Neural cell (in vitro differentiated cells): ENCODE measurements at regions not wholly inside any gene's neighbourhood (a gene's known extent, or its start where the extent isn't known, plus 50 kb on each side); places are given as distances from the start of the nearest gene placed in this dataset.
"Not testable (repeated sequence)": the region's sequence is repeated elsewhere in the genome, so short reads cannot be mapped to it uniquely, and the experiment has no call there.

Experiments used
- H2AFZ ChIP-seq: fragments of 200-600, 300-800 bp; sonication (generic), shearing (Covaris generic); 2 replicates; pipeline ENCODE4 v1.6.0; 2014; ENCODE audit warnings: low read depth, mild to moderate bottlenecking, antibody characterized with exemption, low read length, moderate library complexity
- H3F3A ChIP-seq: fragments of 200-600 bp; shearing (Covaris generic); 2 replicates; pipeline ENCODE4 v1.6.1; 2016; ENCODE audit warnings: mild to moderate bottlenecking, moderate library complexity, mixed read lengths, antibody characterized with exemption, low read length; ENCODE audit not compliant: insufficient read depth, poor library complexity, severe bottlenecking
- H3K27ac ChIP-seq: fragments of 200-600, 300-800 bp; sonication (generic), shearing (Covaris generic); 2 replicates; pipeline ENCODE4 v1.5.1; 2014; ENCODE audit warnings: mild to moderate bottlenecking, low read length, moderate library complexity
- H3K27me3 ChIP-seq: fragments of 300-800, 200-600 bp; sonication (generic), shearing (Covaris generic); 2 replicates; pipeline ENCODE4 v1.6.0; 2014; ENCODE audit warnings: mild to moderate bottlenecking, low read depth, low read length, moderate library complexity; ENCODE audit not compliant: insufficient read depth
- H3K36me3 ChIP-seq: fragments of 300-800, 200-600 bp; sonication (generic), shearing (Covaris generic); 2 replicates; pipeline ENCODE4 v1.5.1; 2014; ENCODE audit warnings: mild to moderate bottlenecking, antibody characterized with exemption, low read length, moderate library complexity; ENCODE audit not compliant: insufficient read depth
- H3K4me2 ChIP-seq: fragments of 300-800, 200-600 bp; sonication (generic), shearing (Covaris generic); 2 replicates; pipeline ENCODE4 v1.6.0; 2014; ENCODE audit warnings: mild to moderate bottlenecking, low read length
- H3K4me3 ChIP-seq: fragments of 300-800, 200-600 bp; sonication (generic), shearing (Covaris generic); 2 replicates; pipeline ENCODE4 v1.5.1; 2014; ENCODE audit warnings: mild to moderate bottlenecking, low read length, moderate library complexity
- H3K79me2 ChIP-seq: fragments of 200-600 bp; shearing (Covaris generic); replicated peaks from 2 replicates; pipeline ENCODE4 v1.6.0; 2014; ENCODE audit warnings: mild to moderate bottlenecking, low read length, moderate library complexity; ENCODE audit not compliant: insufficient read depth
- H3K9ac ChIP-seq: fragments of 300-800, 200-600 bp; sonication (generic), shearing (Covaris generic); 2 replicates; pipeline ENCODE4 v1.6.1; 2016; ENCODE audit warnings: mild to moderate bottlenecking, low read length, mixed read lengths
- H3K9me2 ChIP-seq: fragments of 200-600 bp; shearing (Covaris generic); 2 replicates; pipeline ENCODE4 v1.6.1; 2016; ENCODE audit warnings: mild to moderate bottlenecking, low read length, mixed read lengths; ENCODE audit not compliant: insufficient read depth
- H3K9me3 ChIP-seq: fragments of 200-600, 300-800 bp; sonication (generic), shearing (Covaris generic); 2 replicates; pipeline ENCODE4 v1.6.1; 2016; ENCODE audit warnings: mild to moderate bottlenecking, mixed run types, low read length, moderate library complexity, mixed read lengths
- H4K20me1 ChIP-seq: fragments of 200-600 bp; shearing (Covaris generic); 2 replicates; pipeline ENCODE4 v1.6.1; 2016; ENCODE audit warnings: mild to moderate bottlenecking, mixed run types; ENCODE audit not compliant: insufficient read depth
- CTCF ChIP-seq: fragments of 450-650 bp; IDR thresholded peaks from 2 replicates; pipeline ENCODE4 v1.5.1; 2014; ENCODE audit warnings: antibody characterized with exemption, mild to moderate bottlenecking, moderate library complexity; ENCODE audit not compliant: poor library complexity, severe bottlenecking
- EP300 ChIP-seq: fragments of 450-650 bp; conservative IDR thresholded peaks from 2 replicates; pipeline ENCODE4 v1.6.1; 2014; ENCODE audit warnings: antibody characterized with exemption, mild to moderate bottlenecking, moderate library complexity; ENCODE audit not compliant: poor library complexity, severe bottlenecking
- EZH2 ChIP-seq: fragments of 200-600, 300-800 bp; shearing (Covaris generic), sonication (generic); IDR thresholded peaks from 2 replicates; pipeline ENCODE4 v1.6.1; 2014; ENCODE audit warnings: antibody characterized with exemption, low read length, borderline replicate concordance, mild to moderate bottlenecking; ENCODE audit not compliant: insufficient read depth, poor library complexity, severe bottlenecking
- MXI1 ChIP-seq: fragments of 450-650 bp; conservative IDR thresholded peaks from 2 replicates; pipeline ENCODE4 v1.6.1; 2014; ENCODE audit warnings: antibody characterized with exemption, mild to moderate bottlenecking; ENCODE audit not compliant: poor library complexity, severe bottlenecking
- POLR2AphosphoS5 ChIP-seq: IDR thresholded peaks from 2 replicates; pipeline ENCODE4 v1.6.1; 2012
- RAD21 ChIP-seq: fragments of 450-650 bp; conservative IDR thresholded peaks from 2 replicates; pipeline ENCODE4 v1.6.1; 2014; ENCODE audit warnings: antibody characterized with exemption, mild to moderate bottlenecking, moderate library complexity
- SMC3 ChIP-seq: fragments of 450-650 bp; conservative IDR thresholded peaks from 2 replicates; pipeline ENCODE4 v1.6.1; 2014; ENCODE audit warnings: antibody characterized with exemption, mild to moderate bottlenecking, moderate library complexity; ENCODE audit not compliant: poor library complexity
- TAF1 ChIP-seq: IDR thresholded peaks from 2 replicates; pipeline ENCODE4 v1.6.1; 2012; ENCODE audit warnings: low read depth
- TF ChIP-seq, protein P1 (sequence below): IDR thresholded peaks from 2 replicates; pipeline ENCODE4 v1.6.1; 2012; ENCODE audit warnings: borderline replicate concordance

DNA sequence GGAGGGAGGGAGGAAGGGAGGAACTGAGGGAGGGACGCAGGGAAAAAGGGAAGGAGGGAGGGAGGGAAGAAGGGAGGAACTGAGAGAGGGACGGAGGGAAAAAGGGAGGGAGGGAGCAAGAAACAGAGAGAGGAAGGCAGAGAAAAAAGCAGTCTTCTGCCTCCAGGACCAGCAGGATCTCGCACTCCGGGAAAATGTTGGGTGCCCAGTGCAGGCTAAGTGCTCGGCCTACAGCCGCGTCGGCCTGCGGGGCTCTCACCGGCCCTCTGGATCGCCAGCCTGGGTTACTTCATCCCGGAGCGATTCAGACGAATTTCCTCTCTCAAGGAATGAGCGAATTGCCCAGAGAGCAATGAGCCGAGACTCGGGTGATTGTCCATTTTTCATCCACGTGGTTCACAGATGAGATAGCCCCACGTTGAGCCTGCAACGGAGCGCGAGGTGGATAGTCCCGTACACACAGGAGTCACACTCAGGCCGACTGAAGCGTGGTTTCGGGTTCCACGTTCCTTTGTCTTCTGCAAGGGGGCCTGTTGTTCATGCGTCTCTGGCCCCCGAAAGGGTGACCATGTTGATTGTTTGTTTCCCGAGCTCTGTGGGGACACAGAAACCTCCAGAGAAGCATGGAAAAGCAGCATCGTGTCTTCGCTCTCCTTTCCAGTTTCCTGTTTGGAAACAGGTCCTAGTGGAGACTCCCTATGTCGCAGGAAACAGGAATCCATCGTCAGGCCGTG, 1937.1 kb upstream of the DEFB115 start:
- not testable (repeated sequence) for H2AFZ ChIP-seq, H3F3A ChIP-seq, H3K9ac ChIP-seq, H3K36me3 ChIP-seq, H3K4me2 ChIP-seq, H3K9me2 ChIP-seq, H3K27ac ChIP-seq, H3K27me3 ChIP-seq, H3K4me3 ChIP-seq, H3K9me3 ChIP-seq, H3K79me2 ChIP-seq, H4K20me1 ChIP-seq

- H4K20me1 ChIP-seq, H3K9me2 ChIP-seq, H3K27ac ChIP-seq, H3K9ac ChIP-seq, H3K36me3 ChIP-seq, H3F3A ChIP-seq, H3K27me3 ChIP-seq, H3K4me2 ChIP-seq, H3K79me2 ChIP-seq, H2AFZ ChIP-seq, H3K4me3 ChIP-seq: not testable (repeated sequence)
- peaks cover 16% of the 10 kb centered on the region for H3K9me3 ChIP-seq
Measured at GRCh38 chr20:29323631-29324515, 1933.6 kb upstream of the DEFB115 start.

- not testable (repeated sequence) for H3K9ac ChIP-seq, H3K4me3 ChIP-seq, H3K27ac ChIP-seq, H4K20me1 ChIP-seq, H3K79me2 ChIP-seq, H3K9me2 ChIP-seq, H3F3A ChIP-seq, H3K27me3 ChIP-seq, H2AFZ ChIP-seq, H3K36me3 ChIP-seq, H3K4me2 ChIP-seq
- H3K9me3 ChIP-seq = peaks cover 15% of the 10 kb centered on the region
Measured at GRCh38 chr20:29324516-29325303, 1932.8 kb upstream of the DEFB115 start.

- H3K36me3 ChIP-seq = no peaks in the 10 kb centered on the region
- H3K4me3 ChIP-seq = no peak overlapping the region
- H4K20me1 ChIP-seq = no peaks in the 10 kb centered on the region
Measured at GRCh38 chr20:29325304-29325640, 1932.2 kb upstream of the DEFB115 start.

More at GRCh38 chr20:29325304-29325640, 1932.2 kb upstream of the DEFB115 start:
- Histone ChIP-seq H3F3A (no peaks in the 10 kb centered on the region), H3K27ac (no peak overlapping the region), H2AFZ (no peak overlapping the region), H3K79me2 (no peaks in the 10 kb centered on the region), H3K9me2 (no peaks in the 10 kb centered on the region), H3K4me2 (no peak overlapping the region), H3K9ac (no peak overlapping the region), H3K9me3 (peaks cover 14% of the 10 kb centered on the region), H3K27me3 (no peaks in the 10 kb centered on the region)
- no peak for TF ChIP-seq CTCF
- no peak for TF ChIP-seq POLR2AphosphoS5
- TF ChIP-seq EZH2 = no peak
- TF ChIP-seq SMC3 = no peak
- TF ChIP-seq, protein P1, sequence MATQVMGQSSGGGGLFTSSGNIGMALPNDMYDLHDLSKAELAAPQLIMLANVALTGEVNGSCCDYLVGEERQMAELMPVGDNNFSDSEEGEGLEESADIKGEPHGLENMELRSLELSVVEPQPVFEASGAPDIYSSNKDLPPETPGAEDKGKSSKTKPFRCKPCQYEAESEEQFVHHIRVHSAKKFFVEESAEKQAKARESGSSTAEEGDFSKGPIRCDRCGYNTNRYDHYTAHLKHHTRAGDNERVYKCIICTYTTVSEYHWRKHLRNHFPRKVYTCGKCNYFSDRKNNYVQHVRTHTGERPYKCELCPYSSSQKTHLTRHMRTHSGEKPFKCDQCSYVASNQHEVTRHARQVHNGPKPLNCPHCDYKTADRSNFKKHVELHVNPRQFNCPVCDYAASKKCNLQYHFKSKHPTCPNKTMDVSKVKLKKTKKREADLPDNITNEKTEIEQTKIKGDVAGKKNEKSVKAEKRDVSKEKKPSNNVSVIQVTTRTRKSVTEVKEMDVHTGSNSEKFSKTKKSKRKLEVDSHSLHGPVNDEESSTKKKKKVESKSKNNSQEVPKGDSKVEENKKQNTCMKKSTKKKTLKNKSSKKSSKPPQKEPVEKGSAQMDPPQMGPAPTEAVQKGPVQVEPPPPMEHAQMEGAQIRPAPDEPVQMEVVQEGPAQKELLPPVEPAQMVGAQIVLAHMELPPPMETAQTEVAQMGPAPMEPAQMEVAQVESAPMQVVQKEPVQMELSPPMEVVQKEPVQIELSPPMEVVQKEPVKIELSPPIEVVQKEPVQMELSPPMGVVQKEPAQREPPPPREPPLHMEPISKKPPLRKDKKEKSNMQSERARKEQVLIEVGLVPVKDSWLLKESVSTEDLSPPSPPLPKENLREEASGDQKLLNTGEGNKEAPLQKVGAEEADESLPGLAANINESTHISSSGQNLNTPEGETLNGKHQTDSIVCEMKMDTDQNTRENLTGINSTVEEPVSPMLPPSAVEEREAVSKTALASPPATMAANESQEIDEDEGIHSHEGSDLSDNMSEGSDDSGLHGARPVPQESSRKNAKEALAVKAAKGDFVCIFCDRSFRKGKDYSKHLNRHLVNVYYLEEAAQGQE = no peak
- no peak for TF ChIP-seq TAF1
- no peak for TF ChIP-seq RAD21
- TF ChIP-seq EP300 = no peak
- no peak for TF ChIP-seq MXI1
